H1 (cell line): ENCODE measurements at regions not wholly inside any gene's neighbourhood (a gene's known extent, or its start where the extent isn't known, plus 50 kb on each side); places are given as distances from the start of the nearest gene placed in this dataset.

Experiments used
- ASH2L ChIP-seq: fragments of 200-600, 300-600 bp; sonication (generic); IDR thresholded peaks from one replicate; pipeline ENCODE4 v1.7.1; 2017; ENCODE audit warnings: low read length
- RBBP5 ChIP-seq: IDR thresholded peaks from 2 replicates; pipeline ENCODE4 v1.7.1; 2012; ENCODE audit warnings: low read depth, mild to moderate bottlenecking, inconsistent platforms, low read length, moderate library complexity, borderline replicate concordance
- RFX5 ChIP-seq: IDR thresholded peaks from 2 replicates; pipeline ENCODE4 v1.6.1; 2011; ENCODE audit warnings: low read depth, low read length, improper control_type of control experiment, borderline replicate concordance
- SP4 ChIP-seq: IDR thresholded peaks from 2 replicates; pipeline ENCODE4 v1.6.1; 2012; ENCODE audit warnings: low read length, inconsistent platforms
- TAF7 ChIP-seq: optimal IDR thresholded peaks from 2 replicates; pipeline ENCODE3; 2011; ENCODE audit warnings: low read depth, mild to moderate bottlenecking, inconsistent platforms, low read length, moderate library complexity, borderline replicate concordance
- TCF12 ChIP-seq: IDR thresholded peaks from 2 replicates; pipeline ENCODE4 v1.6.1; 2011; ENCODE audit warnings: low read depth, mild to moderate bottlenecking, low read length
- TEAD4 ChIP-seq: IDR thresholded peaks from 2 replicates; pipeline ENCODE4 v1.6.1; 2012; ENCODE audit warnings: low read depth, low read length, inconsistent platforms, mixed read lengths

DNA sequence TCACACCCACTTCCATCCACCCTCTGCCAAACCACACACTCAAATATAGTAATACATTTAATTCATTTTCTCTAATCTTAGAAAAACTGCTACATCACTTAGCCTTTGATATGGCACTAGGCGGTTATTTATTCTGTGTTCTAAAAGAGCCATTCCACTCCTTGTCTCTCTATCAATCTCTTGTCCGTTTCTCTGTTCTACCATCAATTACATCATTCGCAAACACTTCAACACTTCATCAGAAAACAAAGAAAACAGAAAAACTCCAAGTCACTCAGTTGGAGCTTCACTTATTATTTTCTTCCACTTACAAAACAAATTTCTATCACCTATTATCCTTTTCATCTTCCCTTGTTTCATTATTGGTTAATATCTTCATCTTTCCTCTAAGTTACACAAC lies 1523.0 kb downstream of the KCNT2 start (continued):
- no peak for TF ChIP-seq RBBP5
- TF ChIP-seq RFX5, result no peak
- TF ChIP-seq TAF7, result no peak
- TF ChIP-seq ASH2L, result no peak
- no peak for TF ChIP-seq SP4
- TF ChIP-seq TCF12, result no peak
- TF ChIP-seq TEAD4, result no peak
